Transverse colon (tissue), 4 donors: ENCODE measurements at regions not wholly inside any gene's neighbourhood (a gene's known extent, or its start where the extent isn't known, plus 50 kb on each side); places are given as distances from the start of the nearest gene placed in this dataset.
"Not testable (repeated sequence)": the region's sequence is repeated elsewhere in the genome, so short reads cannot be mapped to it uniquely, and the experiment has no call there.

Experiments
- DNase-seq: peaks from one replicate; pipeline ENCODE4 v3.0.0-alpha.2; 2019
- H3K27ac ChIP-seq, 4 donors: fragments of 200-600 bp; sonication (generic); 2 replicates each; pipeline ENCODE4 v1.5.1; 2016 to 2018; ENCODE audit warnings: inconsistent platforms in 4 of 4
- H3K27me3 ChIP-seq: fragments of 200-600 bp; sonication (generic); 2 replicates; pipeline ENCODE4 v1.5.1; 2017; ENCODE audit warnings: inconsistent platforms
- H3K36me3 ChIP-seq, 4 donors: fragments of 200-600 bp; sonication (generic); 2 replicates each; pipeline ENCODE4 v1.5.1; 2017 to 2019; ENCODE audit warnings: inconsistent platforms in 4 of 4
- H3K4me1 ChIP-seq, 4 donors: fragments of 200-600 bp; sonication (generic); 2 replicates each; pipeline ENCODE4 v1.5.1; 2017 to 2020; ENCODE audit warnings: inconsistent platforms in 4 of 4
- H3K4me3 ChIP-seq, 4 donors: fragments of 200-600 bp; sonication (generic); 1 replicate in 1 of 4; 2 replicates in 3 of 4; pipeline versions ENCODE4 v1.5.1 to v1.6.1; 2017 to 2019; ENCODE audit warnings: inconsistent platforms in 4 of 4
- H3K9me3 ChIP-seq, 2 donors: fragments of 200-600 bp; sonication (generic); 2 replicates each; pipeline ENCODE4 v1.5.1; 2017 to 2019; ENCODE audit warnings: inconsistent platforms in 2 of 2
- EP300 ChIP-seq: sonication (generic); formaldehyde crosslinking; IDR thresholded peaks from one replicate; pipeline ENCODE4 v1.6.1; 2017; ENCODE audit warnings: antibody characterized with exemption, low read depth
- POLR2A ChIP-seq: fragments of 450-650 bp; IDR thresholded peaks from one replicate; pipeline ENCODE4 v1.6.1; 2016; ENCODE audit warnings: antibody characterized with exemption, mild to moderate bottlenecking, moderate library complexity
- POLR2AphosphoS5 ChIP-seq, 3 donors: sonication (generic); formaldehyde crosslinking; IDR thresholded peaks; one replicate each; pipeline ENCODE4 v1.6.1; 2016; ENCODE audit warnings: antibody characterized with exemption in 3 of 3
- WGBS, 2 donors: methylation state at CpG; one replicate each; pipeline ENCODE4 v1.1.5; 2018; ENCODE audit warnings: low coverage in 1 of 2; 5-methylcytosine and 5-hydroxymethylcytosine counted together
- in situ Hi-C, 4 donors: fragments of 200-750 bp; cut with MboI; loops; one replicate each; pipeline versions ENCODE4 v1.15.0 to v1.15.1; 2017; ENCODE audit warnings: low sequenced_read_pairs in 3 of 4, low pct_ligation_motif_present in 1 of 4, low pct_unique_long_range_greater_than_20kb in 1 of 4
- intact Hi-C: fragments of 100-400 bp; cut with DNase I; formaldehyde crosslinking; loops from one replicate; pipeline ENCODE4 v1.15.1; 2023; ENCODE audit warnings: low total_unique reads
- TF ChIP-seq, protein P1 (sequence below), 5 experiments: fragments of 200-600 bp in 3 of 5; fragments of 450-650 bp in 2 of 5; sonication (generic) in 3 of 5; IDR thresholded peaks; 1 replicate in 2 of 5; 2 replicates in 3 of 5; pipeline ENCODE4 v1.5.1; 2016 to 2017; ENCODE audit warnings: antibody characterized with exemption in 5 of 5, inconsistent platforms in 3 of 5, mild to moderate bottlenecking in 2 of 5, moderate library complexity in 1 of 5

DNA sequence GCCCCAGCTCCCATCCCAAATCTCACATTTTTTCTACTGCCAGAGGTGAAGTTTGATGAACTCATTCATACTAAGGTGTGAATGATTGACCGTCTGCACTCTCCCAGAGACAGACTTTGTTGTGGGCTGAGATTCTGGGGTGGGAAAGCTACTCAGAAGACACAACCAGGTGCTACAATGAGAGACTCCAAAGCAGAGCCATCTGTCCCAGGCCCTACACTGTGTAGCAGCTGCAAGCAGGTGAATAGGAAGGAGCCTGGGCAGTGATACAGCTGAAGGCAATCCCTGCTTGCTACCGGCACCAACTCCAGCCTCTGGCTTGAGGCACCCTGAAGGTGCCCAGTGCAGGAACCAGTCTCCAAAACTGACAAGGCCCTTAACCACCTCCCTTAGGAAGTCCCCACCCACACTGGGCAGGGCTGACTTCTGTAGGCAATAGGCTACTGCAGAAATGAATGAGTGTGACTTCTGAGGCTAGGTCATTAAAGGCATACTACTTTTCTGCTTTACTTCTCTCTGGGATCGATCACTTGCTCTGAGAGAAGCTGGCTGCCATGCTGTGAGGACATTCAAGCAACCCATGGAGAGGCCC is 79.7 kb upstream of the RUNX3 start:
- H3K27ac ChIP-seq, result no peak overlapping the region
- in situ Hi-C loops (no loop called here), intact Hi-C loops (no loop called here)
- no peak overlapping the region for H3K4me3 ChIP-seq
- 96% methylated on average over 3 of the region's 3 CpGs; no CpG with 5 or more reads in 1 of the 2 donors for WGBS, 2 donors
- H3K4me1 ChIP-seq, result peaks cover 0 to 10% (median 0%) of the 10 kb centered on the region in 4 donors
- TF ChIP-seq, protein P1, sequence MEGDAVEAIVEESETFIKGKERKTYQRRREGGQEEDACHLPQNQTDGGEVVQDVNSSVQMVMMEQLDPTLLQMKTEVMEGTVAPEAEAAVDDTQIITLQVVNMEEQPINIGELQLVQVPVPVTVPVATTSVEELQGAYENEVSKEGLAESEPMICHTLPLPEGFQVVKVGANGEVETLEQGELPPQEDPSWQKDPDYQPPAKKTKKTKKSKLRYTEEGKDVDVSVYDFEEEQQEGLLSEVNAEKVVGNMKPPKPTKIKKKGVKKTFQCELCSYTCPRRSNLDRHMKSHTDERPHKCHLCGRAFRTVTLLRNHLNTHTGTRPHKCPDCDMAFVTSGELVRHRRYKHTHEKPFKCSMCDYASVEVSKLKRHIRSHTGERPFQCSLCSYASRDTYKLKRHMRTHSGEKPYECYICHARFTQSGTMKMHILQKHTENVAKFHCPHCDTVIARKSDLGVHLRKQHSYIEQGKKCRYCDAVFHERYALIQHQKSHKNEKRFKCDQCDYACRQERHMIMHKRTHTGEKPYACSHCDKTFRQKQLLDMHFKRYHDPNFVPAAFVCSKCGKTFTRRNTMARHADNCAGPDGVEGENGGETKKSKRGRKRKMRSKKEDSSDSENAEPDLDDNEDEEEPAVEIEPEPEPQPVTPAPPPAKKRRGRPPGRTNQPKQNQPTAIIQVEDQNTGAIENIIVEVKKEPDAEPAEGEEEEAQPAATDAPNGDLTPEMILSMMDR (IDR thresholded peaks at IDR 0.05), result no peak
- TF ChIP-seq POLR2AphosphoS5 (IDR thresholded peaks at IDR 0.05) (no peak), EP300 (no peak), POLR2A (no peak)
- no peaks in the 10 kb centered on the region for H3K36me3 ChIP-seq
- H3K27me3 ChIP-seq, result peaks cover 32% of the 10 kb centered on the region
- DNase-seq, result no peak
- no peaks in the 10 kb centered on the region for H3K9me3 ChIP-seq

DNA sequence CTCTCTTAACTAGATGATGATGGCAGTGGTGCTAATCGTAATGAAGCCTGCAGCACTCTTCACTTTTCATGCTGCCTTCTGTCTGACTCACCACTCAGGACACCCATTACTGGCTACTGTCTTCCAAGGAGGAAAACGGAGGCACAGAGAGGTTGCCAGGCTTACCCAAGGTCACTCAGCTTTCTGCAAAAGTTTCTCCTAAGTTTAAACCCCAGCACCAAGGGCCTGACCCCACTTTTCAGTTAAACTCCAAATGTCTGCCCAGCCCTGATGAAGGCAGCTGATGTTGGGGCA is 78.1 kb upstream of the RUNX3 start:
- TF ChIP-seq POLR2A, result no peak
- no peak for TF ChIP-seq POLR2AphosphoS5 (IDR thresholded peaks at IDR 0.05)
- TF ChIP-seq, protein P1 (IDR thresholded peaks at IDR 0.05), result no peak
- no peak for TF ChIP-seq EP300
- DNase-seq, result no peak
- 63% methylated on average over 2 of the region's 2 CpGs; no CpG with 5 or more reads in 1 of the 2 donors for WGBS, 2 donors
- Histone ChIP-seq H3K27ac (no peak overlapping the region), H3K4me1 (peaks cover 0 to 10% (median 0%) of the 10 kb centered on the region in 4 donors), H3K4me3 (no peak overlapping the region), H3K27me3 (peaks cover 32% of the 10 kb centered on the region), H3K9me3 (no peaks in the 10 kb centered on the region), H3K36me3 (no peaks in the 10 kb centered on the region)
- in situ Hi-C loops, result no loop called here
- intact Hi-C loops, result no loop called here

DNA sequence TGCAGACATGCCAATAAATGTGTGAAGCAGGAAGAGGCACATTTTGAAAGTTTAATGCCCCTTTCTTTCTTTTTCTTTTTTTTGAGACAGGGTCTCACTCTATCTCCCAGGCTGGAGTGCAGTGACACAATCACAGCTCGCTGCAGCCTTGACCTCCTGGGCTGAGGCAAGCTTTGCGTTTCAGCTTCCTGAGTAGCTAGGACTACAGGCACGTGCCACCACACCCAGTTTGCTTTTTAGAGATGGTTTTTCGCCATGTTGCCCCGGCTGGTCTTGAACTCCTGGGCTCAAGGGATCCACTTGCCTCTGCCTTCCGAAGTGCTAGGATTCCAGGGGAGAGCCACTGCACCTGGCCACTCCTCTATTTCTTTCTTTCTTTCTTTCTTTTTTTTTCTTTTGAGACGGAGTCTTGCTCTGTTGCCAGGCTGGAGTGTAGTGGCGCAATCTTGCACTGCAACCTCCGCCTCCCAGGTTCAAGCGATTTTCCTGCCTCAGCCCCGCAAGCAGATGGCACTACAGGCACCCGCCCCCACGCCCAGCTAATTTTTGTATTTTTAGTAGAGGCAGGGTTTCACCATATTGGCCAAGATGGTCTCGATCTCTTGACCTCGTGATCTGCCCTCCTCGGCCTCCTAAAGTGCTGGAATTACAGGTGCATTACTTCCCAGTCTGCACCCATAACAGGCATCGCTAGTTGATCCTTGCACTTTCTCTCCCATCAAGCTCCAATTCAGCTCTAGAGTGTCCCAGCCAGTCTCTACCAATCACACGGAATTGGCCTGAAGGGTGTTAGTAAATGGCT is 77.5 kb upstream of the RUNX3 start:
- H3K4me1 ChIP-seq, DNase-seq, H3K36me3 ChIP-seq, H3K9me3 ChIP-seq, H3K27ac ChIP-seq, H3K4me3 ChIP-seq, in situ Hi-C loops, intact Hi-C loops: not testable (repeated sequence)
- WGBS, 2 donors, result 46 to 59% methylated on average over 9 to 18 of the region's 18 CpGs
- peaks cover 32% of the 10 kb centered on the region for H3K27me3 ChIP-seq

DNA sequence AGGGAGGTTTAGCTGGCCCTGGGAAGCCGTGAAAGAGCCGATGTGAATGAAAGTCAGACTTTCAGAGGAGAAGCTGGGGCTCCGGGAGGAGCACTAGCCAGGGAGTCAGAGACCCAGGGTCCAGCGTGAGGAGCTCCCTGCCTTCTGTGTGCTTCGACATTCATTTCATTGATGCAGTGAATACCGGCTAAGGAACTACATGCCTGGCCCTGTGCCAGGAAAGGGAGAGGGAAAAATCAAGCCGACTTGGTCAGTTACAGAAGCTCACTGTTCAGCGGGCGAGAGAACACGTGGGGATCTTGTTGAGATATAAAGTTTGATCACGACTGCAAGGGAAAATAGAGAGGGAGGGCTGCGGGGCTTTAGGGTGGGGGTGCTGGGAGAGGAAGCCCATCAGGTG is 76.7 kb upstream of the RUNX3 start:
- Histone ChIP-seq H3K27me3 (peaks cover 32% of the 10 kb centered on the region), H3K9me3 (no peaks in the 10 kb centered on the region), H3K27ac (no peak overlapping the region), H3K4me3 (no peak overlapping the region), H3K4me1 (peaks cover 0 to 10% (median 0%) of the 10 kb centered on the region in 4 donors), H3K36me3 (no peaks in the 10 kb centered on the region)
- TF ChIP-seq POLR2A (no peak), EP300 (no peak), POLR2AphosphoS5 (IDR thresholded peaks at IDR 0.05) (no peak)
- TF ChIP-seq, protein P1 (IDR thresholded peaks at IDR 0.05), result no peak
- 17 to 38% methylated on average over 6 to 12 of the region's 12 CpGs for WGBS, 2 donors
- intact Hi-C loops, result no loop called here
- DNase-seq, result no peak
- in situ Hi-C loops, result no loop called here
